Trophoblast cell (in vitro differentiated cells and primary cell): ENCODE measurements at regions not wholly inside any gene's neighbourhood (a gene's known extent, or its start where the extent isn't known, plus 50 kb on each side); places are given as distances from the start of the nearest gene placed in this dataset.
A peak's percentile ranks its signal among the peaks of the same experiment; 100 is the strongest.

Experiments
- DNase-seq, 2 donors: peaks; one replicate each; pipeline ENCODE4 v3.0.0-alpha.2; 2016
- H2AFZ ChIP-seq: 2 replicates; pipeline ENCODE4 v1.6.1; 2013; ENCODE audit warnings: low read length, moderate library complexity, mild to moderate bottlenecking; ENCODE audit not compliant: insufficient read depth, poor library complexity
- H2AK5ac ChIP-seq: 2 replicates; pipeline ENCODE4 v1.6.1; 2013; ENCODE audit warnings: mild to moderate bottlenecking, low read length
- H2BK120ac ChIP-seq: 2 replicates; pipeline ENCODE4 v1.6.1; 2013; ENCODE audit warnings: low read length, mild to moderate bottlenecking, moderate library complexity; ENCODE audit not compliant: insufficient read depth, poor library complexity
- H2BK12ac ChIP-seq: 2 replicates; pipeline ENCODE4 v1.6.1; 2013; ENCODE audit warnings: mild to moderate bottlenecking, low read length, moderate library complexity
- H2BK5ac ChIP-seq: 2 replicates; pipeline ENCODE4 v1.6.1; 2013; ENCODE audit warnings: low read length, low read depth, moderate library complexity, mild to moderate bottlenecking; ENCODE audit not compliant: poor library complexity
- H3K14ac ChIP-seq: 2 replicates; pipeline ENCODE4 v1.6.1; 2013; ENCODE audit warnings: mild to moderate bottlenecking, low read length
- H3K18ac ChIP-seq: 2 replicates; pipeline ENCODE4 v1.6.1; 2013; ENCODE audit warnings: mild to moderate bottlenecking, low read length
- H3K23ac ChIP-seq: 2 replicates; pipeline ENCODE4 v1.6.1; 2013; ENCODE audit warnings: low read length
- H3K27ac ChIP-seq: 2 replicates; pipeline ENCODE4 v1.5.1; 2013; ENCODE audit warnings: low read depth, mild to moderate bottlenecking, inconsistent platforms, low read length, moderate library complexity
- H3K27me3 ChIP-seq: 2 replicates; pipeline ENCODE4 v1.6.1; 2013; ENCODE audit warnings: inconsistent platforms, mild to moderate bottlenecking, low read length, moderate library complexity; ENCODE audit not compliant: insufficient read depth
- H3K36me3 ChIP-seq, 2 experiments: 1 replicate in 1 of 2; 2 replicates in 1 of 2; pipeline ENCODE4 v1.6.1; 2013; ENCODE audit warnings: low read length in 2 of 2, mild to moderate bottlenecking in 2 of 2, moderate library complexity in 1 of 2; ENCODE audit not compliant: insufficient read depth in 2 of 2, control insufficient read depth in 1 of 2
- H3K4ac ChIP-seq: 2 replicates; pipeline ENCODE4 v1.6.1; 2013; ENCODE audit warnings: low read depth, mild to moderate bottlenecking, low read length, moderate library complexity
- H3K4me1 ChIP-seq, 2 experiments: 1 replicate in 1 of 2; 2 replicates in 1 of 2; pipeline ENCODE4 v1.6.1; 2013; ENCODE audit warnings: low read length in 2 of 2, mild to moderate bottlenecking in 2 of 2, moderate library complexity in 1 of 2; ENCODE audit not compliant: insufficient read depth in 2 of 2, control insufficient read depth in 1 of 2
- H3K4me2 ChIP-seq: 2 replicates; pipeline ENCODE4 v1.6.1; 2013; ENCODE audit warnings: inconsistent platforms, mild to moderate bottlenecking, low read length, moderate library complexity
- H3K4me3 ChIP-seq: 2 replicates; pipeline ENCODE4 v1.5.1; 2013; ENCODE audit warnings: mild to moderate bottlenecking, low read depth, low read length, inconsistent platforms
- H3K79me1 ChIP-seq: one replicate; pipeline ENCODE4 v1.6.1; 2013; ENCODE audit warnings: low read length
- H3K79me2 ChIP-seq: 2 replicates; pipeline ENCODE4 v1.6.1; 2013; ENCODE audit warnings: low read length, mild to moderate bottlenecking; ENCODE audit not compliant: control insufficient read depth, insufficient read depth, poor library complexity
- H3K9ac ChIP-seq: 2 replicates; pipeline ENCODE4 v1.6.1; 2013; ENCODE audit warnings: mild to moderate bottlenecking, low read length
- H3K9me3 ChIP-seq: 2 replicates; pipeline ENCODE4 v1.6.1; 2013; ENCODE audit warnings: low read depth, mild to moderate bottlenecking, control low read depth, inconsistent platforms, low read length; ENCODE audit not compliant: insufficient read depth
- H4K12ac ChIP-seq: 2 replicates; pipeline ENCODE4 v1.6.1; 2013; ENCODE audit warnings: low read depth, mild to moderate bottlenecking, low read length, moderate library complexity
- H4K8ac ChIP-seq: 2 replicates; pipeline ENCODE4 v1.6.1; 2013; ENCODE audit warnings: low read depth, mild to moderate bottlenecking, low read length, moderate library complexity
- H4K91ac ChIP-seq: one replicate; pipeline ENCODE4 v1.6.1; 2013; ENCODE audit warnings: low read depth, mild to moderate bottlenecking, low read length, moderate library complexity
- WGBS: extraction: QIAGEN DNeasy Blood & Tissue Kit; methylation state at CpG from one replicate; pipeline ENCODE4 v1.1.7; 2013; ENCODE audit warnings: missing lambda C conversion rate; ENCODE audit not compliant: insufficient read length, insufficient coverage; ENCODE audit errors: extremely low coverage; 5-methylcytosine and 5-hydroxymethylcytosine counted together

GRCh38 chr3:95901948-95902347, 912.4 kb upstream of the EPHA6 start:
- H3K9ac ChIP-seq, result no peak overlapping the region
- H2AK5ac ChIP-seq, result no peak overlapping the region

GRCh38 chr3:95905182-95905581, 909.2 kb upstream of the EPHA6 start:
- H3K27me3 ChIP-seq, result no peaks in the 10 kb centered on the region
- H3K4me1 ChIP-seq, result no peaks in the 10 kb centered on the region
- no peak overlapping the region for H4K8ac ChIP-seq
- H2BK12ac ChIP-seq, result no peak overlapping the region
- no peak overlapping the region for H4K12ac ChIP-seq
- H3K9ac ChIP-seq, result no peak overlapping the region
- no peak overlapping the region for H2BK5ac ChIP-seq
- no peak overlapping the region for H2BK120ac ChIP-seq
- no peak overlapping the region for H2AK5ac ChIP-seq
- H4K91ac ChIP-seq, result no peak overlapping the region
- no peaks in the 10 kb centered on the region for H3K36me3 ChIP-seq
- no peaks in the 10 kb centered on the region for H3K79me1 ChIP-seq
- H3K4me3 ChIP-seq, result no peak overlapping the region
- no peak overlapping the region for H2AFZ ChIP-seq
- H3K27ac ChIP-seq, result no peak overlapping the region
- no CpG with 5 or more reads among the region's 1 CpG for WGBS
- no peaks in the 10 kb centered on the region for H3K79me2 ChIP-seq
- no peak overlapping the region for H3K4ac ChIP-seq
- no peak overlapping the region for H3K23ac ChIP-seq
- H3K18ac ChIP-seq, result no peak overlapping the region
- no peak for DNase-seq
- H3K14ac ChIP-seq, result no peak overlapping the region
- H3K9me3 ChIP-seq, result no peaks in the 10 kb centered on the region
- no peak overlapping the region for H3K4me2 ChIP-seq

More at GRCh38 chr3:95901948-95902347, 912.4 kb upstream of the EPHA6 start:
- Histone ChIP-seq H3K27ac (no peak overlapping the region), H3K4me1 (no peaks in the 10 kb centered on the region), H3K18ac (no peak overlapping the region), H4K8ac (no peak overlapping the region), H2BK5ac (no peak overlapping the region), H3K4ac (no peak overlapping the region), H3K23ac (no peak overlapping the region), H4K12ac (no peak overlapping the region), H3K79me1 (no peaks in the 10 kb centered on the region), H3K4me2 (no peak overlapping the region), H2AFZ (no peak overlapping the region), H2BK12ac (no peak overlapping the region), H3K9me3 (no peaks in the 10 kb centered on the region), H3K4me3 (no peak overlapping the region), H3K14ac (no peak overlapping the region), H2BK120ac (no peak overlapping the region), H3K27me3 (no peaks in the 10 kb centered on the region), H4K91ac (no peak overlapping the region), H3K79me2 (no peaks in the 10 kb centered on the region), H3K36me3 (no peaks in the 10 kb centered on the region)
- DNase-seq, result no peak

GRCh38 chr3:95911767-95912166, 902.6 kb upstream of the EPHA6 start:
- H3K4ac ChIP-seq, result no peak overlapping the region
- no peak overlapping the region for H4K12ac ChIP-seq
- no peaks in the 10 kb centered on the region for H3K36me3 ChIP-seq
- H3K23ac ChIP-seq, result no peak overlapping the region
- WGBS, result no CpG with 5 or more reads among the region's 1 CpG
- H2BK5ac ChIP-seq, result no peak overlapping the region
- H2AFZ ChIP-seq, result no peak overlapping the region
- H3K79me2 ChIP-seq, result no peaks in the 10 kb centered on the region
- H3K27me3 ChIP-seq, result no peaks in the 10 kb centered on the region
- no peak for DNase-seq
- H3K4me3 ChIP-seq, result no peak overlapping the region
- H3K4me2 ChIP-seq, result no peak overlapping the region
- no peak overlapping the region for H3K18ac ChIP-seq
- H2AK5ac ChIP-seq, result no peak overlapping the region
- H3K79me1 ChIP-seq, result no peaks in the 10 kb centered on the region
- no peaks in the 10 kb centered on the region for H3K4me1 ChIP-seq
- no peak overlapping the region for H3K27ac ChIP-seq
- no peak overlapping the region for H2BK120ac ChIP-seq
- H3K9me3 ChIP-seq, result peaks cover 15% of the 10 kb centered on the region
- H3K14ac ChIP-seq, result no peak overlapping the region
- no peak overlapping the region for H4K8ac ChIP-seq
- no peak overlapping the region for H3K9ac ChIP-seq
- no peak overlapping the region for H2BK12ac ChIP-seq
- H4K91ac ChIP-seq, result no peak overlapping the region

GRCh38 chr3:95923496-95924210, 890.7 kb upstream of the EPHA6 start:
- DNase-seq, result peak; percentile 0 to 34
- Histone ChIP-seq H2BK5ac (no peak overlapping the region), H3K79me2 (no peaks in the 10 kb centered on the region), H3K14ac (no peak overlapping the region), H3K18ac (no peak overlapping the region), H3K36me3 (no peaks in the 10 kb centered on the region), H2BK12ac (no peak overlapping the region), H3K9me3 (peaks cover 2% of the 10 kb centered on the region), H4K8ac (no peak overlapping the region), H3K9ac (no peak overlapping the region), H3K4ac (no peak overlapping the region), H3K4me3 (no peak overlapping the region), H3K79me1 (no peaks in the 10 kb centered on the region), H4K91ac (no peak overlapping the region), H2AFZ (no peak overlapping the region), H3K4me1 (no peaks in the 10 kb centered on the region), H4K12ac (no peak overlapping the region), H3K23ac (no peak overlapping the region), H3K4me2 (no peak overlapping the region), H2BK120ac (no peak overlapping the region), H3K27me3 (no peaks in the 10 kb centered on the region), H3K27ac (no peak overlapping the region), H2AK5ac (no peak overlapping the region)
- WGBS, result no CpG with 5 or more reads among the region's 3 CpGs
